ENCODE measurements at regions not wholly inside any gene's neighbourhood (a gene's known extent, or its start where the extent isn't known, plus 50 kb on each side); places are given as distances from the start of the nearest gene placed in this dataset.

DNA sequence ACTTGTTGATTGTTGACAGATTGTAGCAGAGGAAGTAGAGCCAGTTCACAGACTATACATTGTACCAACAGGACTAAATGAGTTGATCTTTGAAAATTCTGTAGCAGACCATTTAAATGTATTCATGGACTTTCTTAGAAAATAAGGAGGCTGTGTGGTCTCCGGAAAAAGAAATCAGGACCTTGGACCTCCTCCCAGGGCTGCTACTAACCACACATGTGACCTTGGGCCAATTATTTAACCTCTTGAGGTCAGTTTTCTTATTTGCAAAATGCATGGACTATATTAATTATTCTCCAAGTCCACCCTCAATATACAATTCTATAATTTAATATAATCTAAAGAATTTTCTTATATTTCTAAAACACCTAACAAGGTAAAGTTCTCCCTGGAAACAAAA, 492.0 kb upstream of the JAG1 start:
- H3K36me3 Mint-ChIP-seq, result no peaks in the 10 kb centered on the region
- ATAC-seq, result no peak
- no peak overlapping the region for H3K4me3 Mint-ChIP-seq
- POLR2A ChIA-PET, result no interaction called here
- peaks cover 6% of the 10 kb centered on the region for H3K4me1 Mint-ChIP-seq
- CTCF ChIA-PET, result no interaction called here
- no peak overlapping the region for H3K27ac Mint-ChIP-seq
- DNase-seq (ENCODE audit: low spot score), result no peak
- no peaks in the 10 kb centered on the region for H3K9me3 Mint-ChIP-seq
- no peaks in the 10 kb centered on the region for H3K27me3 Mint-ChIP-seq (ENCODE audit: low read depth)
- TF ChIP-seq HMGA2 (CRISPR knock-in tag; IDR thresholded peaks at IDR 0.05), result no peak
- no peak for TF ChIP-seq ZNF232 (CRISPR knock-in tag; IDR thresholded peaks at IDR 0.05)
- no peak for TF ChIP-seq TP53 (CRISPR knock-in tag; IDR thresholded peaks at IDR 0.05)
- TF ChIP-seq, protein P1, sequence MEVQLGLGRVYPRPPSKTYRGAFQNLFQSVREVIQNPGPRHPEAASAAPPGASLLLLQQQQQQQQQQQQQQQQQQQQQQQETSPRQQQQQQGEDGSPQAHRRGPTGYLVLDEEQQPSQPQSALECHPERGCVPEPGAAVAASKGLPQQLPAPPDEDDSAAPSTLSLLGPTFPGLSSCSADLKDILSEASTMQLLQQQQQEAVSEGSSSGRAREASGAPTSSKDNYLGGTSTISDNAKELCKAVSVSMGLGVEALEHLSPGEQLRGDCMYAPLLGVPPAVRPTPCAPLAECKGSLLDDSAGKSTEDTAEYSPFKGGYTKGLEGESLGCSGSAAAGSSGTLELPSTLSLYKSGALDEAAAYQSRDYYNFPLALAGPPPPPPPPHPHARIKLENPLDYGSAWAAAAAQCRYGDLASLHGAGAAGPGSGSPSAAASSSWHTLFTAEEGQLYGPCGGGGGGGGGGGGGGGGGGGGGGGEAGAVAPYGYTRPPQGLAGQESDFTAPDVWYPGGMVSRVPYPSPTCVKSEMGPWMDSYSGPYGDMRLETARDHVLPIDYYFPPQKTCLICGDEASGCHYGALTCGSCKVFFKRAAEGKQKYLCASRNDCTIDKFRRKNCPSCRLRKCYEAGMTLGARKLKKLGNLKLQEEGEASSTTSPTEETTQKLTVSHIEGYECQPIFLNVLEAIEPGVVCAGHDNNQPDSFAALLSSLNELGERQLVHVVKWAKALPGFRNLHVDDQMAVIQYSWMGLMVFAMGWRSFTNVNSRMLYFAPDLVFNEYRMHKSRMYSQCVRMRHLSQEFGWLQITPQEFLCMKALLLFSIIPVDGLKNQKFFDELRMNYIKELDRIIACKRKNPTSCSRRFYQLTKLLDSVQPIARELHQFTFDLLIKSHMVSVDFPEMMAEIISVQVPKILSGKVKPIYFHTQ (CRISPR knock-in tag; IDR thresholded peaks at IDR 0.05), result no peak
- TF ChIP-seq, protein P2, sequence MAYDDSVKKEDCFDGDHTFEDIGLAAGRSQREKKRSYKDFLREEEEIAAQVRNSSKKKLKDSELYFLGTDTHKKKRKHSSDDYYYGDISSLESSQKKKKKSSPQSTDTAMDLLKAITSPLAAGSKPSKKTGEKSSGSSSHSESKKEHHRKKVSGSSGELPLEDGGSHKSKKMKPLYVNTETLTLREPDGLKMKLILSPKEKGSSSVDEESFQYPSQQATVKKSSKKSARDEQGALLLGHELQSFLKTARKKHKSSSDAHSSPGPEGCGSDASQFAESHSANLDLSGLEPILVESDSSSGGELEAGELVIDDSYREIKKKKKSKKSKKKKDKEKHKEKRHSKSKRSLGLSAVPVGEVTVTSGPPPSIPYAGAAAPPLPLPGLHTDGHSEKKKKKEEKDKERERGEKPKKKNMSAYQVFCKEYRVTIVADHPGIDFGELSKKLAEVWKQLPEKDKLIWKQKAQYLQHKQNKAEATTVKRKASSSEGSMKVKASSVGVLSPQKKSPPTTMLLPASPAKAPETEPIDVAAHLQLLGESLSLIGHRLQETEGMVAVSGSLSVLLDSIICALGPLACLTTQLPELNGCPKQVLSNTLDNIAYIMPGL (CRISPR knock-in tag; IDR thresholded peaks at IDR 0.05), result no peak
- TF ChIP-seq GABPB1 (CRISPR knock-in tag; IDR thresholded peaks at IDR 0.05), result no peak
- TF ChIP-seq SP1 (CRISPR knock-in tag; conservative IDR thresholded peaks at IDR 0.05), result no peak
- TF ChIP-seq EMX1 (CRISPR knock-in tag; IDR thresholded peaks at IDR 0.05), result no peak
- TF ChIP-seq, protein P3, sequence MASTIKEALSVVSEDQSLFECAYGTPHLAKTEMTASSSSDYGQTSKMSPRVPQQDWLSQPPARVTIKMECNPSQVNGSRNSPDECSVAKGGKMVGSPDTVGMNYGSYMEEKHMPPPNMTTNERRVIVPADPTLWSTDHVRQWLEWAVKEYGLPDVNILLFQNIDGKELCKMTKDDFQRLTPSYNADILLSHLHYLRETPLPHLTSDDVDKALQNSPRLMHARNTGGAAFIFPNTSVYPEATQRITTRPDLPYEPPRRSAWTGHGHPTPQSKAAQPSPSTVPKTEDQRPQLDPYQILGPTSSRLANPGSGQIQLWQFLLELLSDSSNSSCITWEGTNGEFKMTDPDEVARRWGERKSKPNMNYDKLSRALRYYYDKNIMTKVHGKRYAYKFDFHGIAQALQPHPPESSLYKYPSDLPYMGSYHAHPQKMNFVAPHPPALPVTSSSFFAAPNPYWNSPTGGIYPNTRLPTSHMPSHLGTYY (CRISPR knock-in tag; IDR thresholded peaks at IDR 0.05), result no peak
- TF ChIP-seq MXD4 (CRISPR knock-in tag; IDR thresholded peaks at IDR 0.05; ENCODE audit: borderline replicate concordance), result no peak
- no peak for TF ChIP-seq NFE2L1 (CRISPR knock-in tag; IDR thresholded peaks at IDR 0.05)
- TF ChIP-seq, protein P4, sequence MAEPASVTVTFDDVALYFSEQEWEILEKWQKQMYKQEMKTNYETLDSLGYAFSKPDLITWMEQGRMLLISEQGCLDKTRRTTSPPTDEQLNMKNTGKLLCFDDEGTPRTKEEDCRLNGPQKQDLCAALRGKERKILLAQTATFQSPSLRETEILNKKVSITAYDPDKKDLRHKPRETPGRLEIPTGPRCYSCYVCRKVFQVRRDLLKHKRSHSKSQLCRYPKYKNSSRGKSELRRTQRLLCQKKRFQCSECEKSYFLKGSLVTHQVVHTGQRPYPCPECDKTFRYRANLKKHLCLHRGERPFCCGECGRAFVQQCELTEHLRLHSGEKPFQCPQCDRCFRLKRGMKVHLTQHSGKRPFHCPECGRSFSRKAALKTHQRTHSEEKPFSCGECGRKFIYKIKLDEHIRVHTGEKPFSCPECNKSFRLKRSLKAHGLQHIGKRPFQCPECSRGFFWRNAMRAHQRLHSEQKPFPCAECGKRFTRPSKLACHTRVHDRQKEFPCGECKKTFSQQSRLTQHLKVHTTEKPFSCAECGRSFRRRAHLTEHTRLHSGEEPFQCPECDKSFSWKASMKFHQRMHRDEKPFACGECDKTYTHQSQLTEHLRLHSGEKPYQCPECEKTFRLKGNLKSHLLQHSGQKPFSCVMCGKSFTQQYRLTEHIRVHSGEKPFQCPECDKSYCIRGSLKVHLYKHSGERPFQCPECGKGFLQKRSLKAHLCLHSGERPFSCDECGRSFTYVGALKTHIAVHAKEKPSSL (CRISPR knock-in tag; conservative IDR thresholded peaks at IDR 0.05), result no peak
- TF ChIP-seq, protein P5, sequence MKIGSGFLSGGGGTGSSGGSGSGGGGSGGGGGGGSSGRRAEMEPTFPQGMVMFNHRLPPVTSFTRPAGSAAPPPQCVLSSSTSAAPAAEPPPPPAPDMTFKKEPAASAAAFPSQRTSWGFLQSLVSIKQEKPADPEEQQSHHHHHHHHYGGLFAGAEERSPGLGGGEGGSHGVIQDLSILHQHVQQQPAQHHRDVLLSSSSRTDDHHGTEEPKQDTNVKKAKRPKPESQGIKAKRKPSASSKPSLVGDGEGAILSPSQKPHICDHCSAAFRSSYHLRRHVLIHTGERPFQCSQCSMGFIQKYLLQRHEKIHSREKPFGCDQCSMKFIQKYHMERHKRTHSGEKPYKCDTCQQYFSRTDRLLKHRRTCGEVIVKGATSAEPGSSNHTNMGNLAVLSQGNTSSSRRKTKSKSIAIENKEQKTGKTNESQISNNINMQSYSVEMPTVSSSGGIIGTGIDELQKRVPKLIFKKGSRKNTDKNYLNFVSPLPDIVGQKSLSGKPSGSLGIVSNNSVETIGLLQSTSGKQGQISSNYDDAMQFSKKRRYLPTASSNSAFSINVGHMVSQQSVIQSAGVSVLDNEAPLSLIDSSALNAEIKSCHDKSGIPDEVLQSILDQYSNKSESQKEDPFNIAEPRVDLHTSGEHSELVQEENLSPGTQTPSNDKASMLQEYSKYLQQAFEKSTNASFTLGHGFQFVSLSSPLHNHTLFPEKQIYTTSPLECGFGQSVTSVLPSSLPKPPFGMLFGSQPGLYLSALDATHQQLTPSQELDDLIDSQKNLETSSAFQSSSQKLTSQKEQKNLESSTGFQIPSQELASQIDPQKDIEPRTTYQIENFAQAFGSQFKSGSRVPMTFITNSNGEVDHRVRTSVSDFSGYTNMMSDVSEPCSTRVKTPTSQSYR (CRISPR knock-in tag; IDR thresholded peaks at IDR 0.05), result no peak
- no peak for TF ChIP-seq ZNF396 (CRISPR knock-in tag; IDR thresholded peaks at IDR 0.05; ENCODE audit: borderline replicate concordance)
- TF ChIP-seq, protein P6, sequence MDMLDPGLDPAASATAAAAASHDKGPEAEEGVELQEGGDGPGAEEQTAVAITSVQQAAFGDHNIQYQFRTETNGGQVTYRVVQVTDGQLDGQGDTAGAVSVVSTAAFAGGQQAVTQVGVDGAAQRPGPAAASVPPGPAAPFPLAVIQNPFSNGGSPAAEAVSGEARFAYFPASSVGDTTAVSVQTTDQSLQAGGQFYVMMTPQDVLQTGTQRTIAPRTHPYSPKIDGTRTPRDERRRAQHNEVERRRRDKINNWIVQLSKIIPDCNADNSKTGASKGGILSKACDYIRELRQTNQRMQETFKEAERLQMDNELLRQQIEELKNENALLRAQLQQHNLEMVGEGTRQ (CRISPR knock-in tag; IDR thresholded peaks at IDR 0.05), result no peak
- TF ChIP-seq, protein P7, sequence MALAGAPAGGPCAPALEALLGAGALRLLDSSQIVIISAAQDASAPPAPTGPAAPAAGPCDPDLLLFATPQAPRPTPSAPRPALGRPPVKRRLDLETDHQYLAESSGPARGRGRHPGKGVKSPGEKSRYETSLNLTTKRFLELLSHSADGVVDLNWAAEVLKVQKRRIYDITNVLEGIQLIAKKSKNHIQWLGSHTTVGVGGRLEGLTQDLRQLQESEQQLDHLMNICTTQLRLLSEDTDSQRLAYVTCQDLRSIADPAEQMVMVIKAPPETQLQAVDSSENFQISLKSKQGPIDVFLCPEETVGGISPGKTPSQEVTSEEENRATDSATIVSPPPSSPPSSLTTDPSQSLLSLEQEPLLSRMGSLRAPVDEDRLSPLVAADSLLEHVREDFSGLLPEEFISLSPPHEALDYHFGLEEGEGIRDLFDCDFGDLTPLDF (CRISPR knock-in tag; IDR thresholded peaks at IDR 0.05), result no peak
- TF ChIP-seq ATF1 (CRISPR knock-in tag; IDR thresholded peaks at IDR 0.05), result no peak
- TF ChIP-seq, protein P8, sequence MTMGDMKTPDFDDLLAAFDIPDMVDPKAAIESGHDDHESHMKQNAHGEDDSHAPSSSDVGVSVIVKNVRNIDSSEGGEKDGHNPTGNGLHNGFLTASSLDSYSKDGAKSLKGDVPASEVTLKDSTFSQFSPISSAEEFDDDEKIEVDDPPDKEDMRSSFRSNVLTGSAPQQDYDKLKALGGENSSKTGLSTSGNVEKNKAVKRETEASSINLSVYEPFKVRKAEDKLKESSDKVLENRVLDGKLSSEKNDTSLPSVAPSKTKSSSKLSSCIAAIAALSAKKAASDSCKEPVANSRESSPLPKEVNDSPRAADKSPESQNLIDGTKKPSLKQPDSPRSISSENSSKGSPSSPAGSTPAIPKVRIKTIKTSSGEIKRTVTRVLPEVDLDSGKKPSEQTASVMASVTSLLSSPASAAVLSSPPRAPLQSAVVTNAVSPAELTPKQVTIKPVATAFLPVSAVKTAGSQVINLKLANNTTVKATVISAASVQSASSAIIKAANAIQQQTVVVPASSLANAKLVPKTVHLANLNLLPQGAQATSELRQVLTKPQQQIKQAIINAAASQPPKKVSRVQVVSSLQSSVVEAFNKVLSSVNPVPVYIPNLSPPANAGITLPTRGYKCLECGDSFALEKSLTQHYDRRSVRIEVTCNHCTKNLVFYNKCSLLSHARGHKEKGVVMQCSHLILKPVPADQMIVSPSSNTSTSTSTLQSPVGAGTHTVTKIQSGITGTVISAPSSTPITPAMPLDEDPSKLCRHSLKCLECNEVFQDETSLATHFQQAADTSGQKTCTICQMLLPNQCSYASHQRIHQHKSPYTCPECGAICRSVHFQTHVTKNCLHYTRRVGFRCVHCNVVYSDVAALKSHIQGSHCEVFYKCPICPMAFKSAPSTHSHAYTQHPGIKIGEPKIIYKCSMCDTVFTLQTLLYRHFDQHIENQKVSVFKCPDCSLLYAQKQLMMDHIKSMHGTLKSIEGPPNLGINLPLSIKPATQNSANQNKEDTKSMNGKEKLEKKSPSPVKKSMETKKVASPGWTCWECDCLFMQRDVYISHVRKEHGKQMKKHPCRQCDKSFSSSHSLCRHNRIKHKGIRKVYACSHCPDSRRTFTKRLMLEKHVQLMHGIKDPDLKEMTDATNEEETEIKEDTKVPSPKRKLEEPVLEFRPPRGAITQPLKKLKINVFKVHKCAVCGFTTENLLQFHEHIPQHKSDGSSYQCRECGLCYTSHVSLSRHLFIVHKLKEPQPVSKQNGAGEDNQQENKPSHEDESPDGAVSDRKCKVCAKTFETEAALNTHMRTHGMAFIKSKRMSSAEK (CRISPR knock-in tag; IDR thresholded peaks at IDR 0.05; ENCODE audit: borderline replicate concordance), result no peak
